ENCODE measurements at regions not wholly inside any gene's neighbourhood (a gene's known extent, or its start where the extent isn't known, plus 50 kb on each side); places are given as distances from the start of the nearest gene placed in this dataset.
A peak's percentile ranks its signal among the peaks of the same experiment; 100 is the strongest.

DNA sequence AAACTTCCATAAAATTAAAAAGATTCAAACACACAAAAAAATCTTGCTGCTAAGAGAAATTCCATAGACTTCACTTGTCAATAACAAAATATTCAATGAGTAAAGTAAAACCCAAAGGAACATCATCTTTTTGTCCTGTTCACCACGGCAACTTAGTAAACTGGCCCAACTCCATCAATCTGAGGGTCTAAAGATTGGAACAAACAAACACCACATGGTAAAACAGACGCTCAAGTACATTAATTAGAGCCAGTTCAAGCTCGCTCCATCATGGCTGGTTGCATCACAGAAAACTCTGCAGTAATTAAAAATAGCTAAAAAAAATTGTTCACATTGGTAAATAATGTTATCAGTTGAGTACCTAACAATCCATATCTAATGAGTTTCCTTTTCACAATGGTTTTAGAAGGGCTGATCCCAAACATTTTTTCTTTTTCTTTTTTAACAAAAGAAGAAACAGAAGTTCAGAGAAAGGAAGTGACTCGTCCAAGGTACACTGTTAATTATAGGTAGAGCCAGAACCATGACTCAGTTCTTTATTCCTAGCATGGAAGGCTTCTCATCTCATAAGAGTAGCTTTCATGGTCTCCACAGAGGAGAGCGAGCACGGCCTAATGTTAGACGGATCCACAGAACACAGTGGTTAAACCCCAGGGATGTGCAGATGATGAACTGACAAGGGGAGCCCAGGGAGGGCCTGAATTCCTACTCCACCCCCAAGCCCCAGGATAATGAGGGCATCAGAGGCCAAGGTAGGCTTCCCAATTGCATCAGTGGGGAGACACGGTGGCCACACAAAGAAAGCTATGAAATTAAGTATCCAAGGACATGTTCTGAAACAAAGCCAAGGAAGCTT is 79.2 kb upstream of the ARHGEF3 start:
- no peak overlapping the region for H3K4me3 ChIP-seq
- no peaks in the 10 kb centered on the region for H3K36me3 ChIP-seq
- H3K27me3 ChIP-seq (replicated peaks) = no peaks in the 10 kb centered on the region
- DNase-seq (ENCODE audit: low read depth in 1 of 2, low spot score in 2 of 2) = no peak
- no peaks in the 10 kb centered on the region for H3K9me3 ChIP-seq (replicated peaks)
- H3K4me1 ChIP-seq (replicated peaks) = no peaks in the 10 kb centered on the region
- no peak overlapping the region for H3K27ac ChIP-seq

- Histone ChIP-seq H3K4me1 (replicated peaks) (no peaks in the 10 kb centered on the region), H3K36me3 (no peaks in the 10 kb centered on the region), H3K27me3 (replicated peaks) (no peaks in the 10 kb centered on the region), H3K9me3 (replicated peaks) (no peaks in the 10 kb centered on the region), H3K27ac (no peak overlapping the region), H3K4me3 (no peak overlapping the region)
- DNase-seq (ENCODE audit: low read depth in 1 of 2, low spot score in 2 of 2) = no peak
Measured at GRCh38 chr3:56879436-56880215, 77.9 kb upstream of the ARHGEF3 start.

DNA sequence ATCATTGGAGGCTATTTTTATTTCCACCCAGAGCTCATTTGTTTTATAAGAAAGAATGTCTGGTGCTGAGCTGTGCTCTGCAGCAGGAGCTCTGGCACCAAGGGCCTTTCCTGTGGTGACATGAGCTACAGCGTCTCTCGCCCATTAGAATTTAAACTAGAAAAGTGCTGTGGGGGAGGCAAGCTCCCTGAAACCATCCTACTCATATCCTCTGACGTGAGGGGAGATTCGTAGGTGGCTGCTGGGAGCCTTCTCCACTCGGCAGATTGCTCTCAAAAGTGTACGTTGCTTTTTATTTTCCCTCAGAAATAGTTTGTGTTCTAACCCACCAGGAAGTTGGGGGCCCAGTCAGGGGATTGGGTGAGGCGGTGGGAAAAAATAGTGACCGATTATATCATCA is 76.3 kb upstream of the ARHGEF3 start:
- no peak for DNase-seq (ENCODE audit: low read depth in 1 of 2, low spot score in 2 of 2)
- Histone ChIP-seq H3K36me3 (no peaks in the 10 kb centered on the region), H3K27me3 (replicated peaks) (no peaks in the 10 kb centered on the region), H3K4me1 (replicated peaks) (no peaks in the 10 kb centered on the region), H3K4me3 (no peak overlapping the region), H3K27ac (no peak overlapping the region), H3K9me3 (replicated peaks) (no peaks in the 10 kb centered on the region)

DNA sequence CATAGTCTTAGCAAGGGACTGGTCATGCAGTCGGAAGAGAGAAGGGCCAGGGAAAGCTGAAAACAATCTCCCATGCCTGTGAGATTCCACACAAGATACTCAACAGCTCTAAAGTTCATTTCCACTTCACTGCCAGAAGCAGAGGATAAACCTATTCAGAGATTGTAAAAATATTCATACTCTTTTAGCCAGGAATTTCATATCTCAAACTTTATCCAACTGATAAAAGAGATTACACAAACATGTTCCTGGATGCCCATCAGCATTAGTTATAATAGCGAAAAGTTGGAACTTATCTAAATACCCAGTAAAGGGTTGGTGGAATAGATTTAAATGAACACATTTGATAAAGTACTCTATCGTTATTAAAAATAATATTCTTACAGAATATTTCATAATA is 75.2 kb upstream of the ARHGEF3 start:
- no peaks in the 10 kb centered on the region for H3K27me3 ChIP-seq (replicated peaks)
- no peaks in the 10 kb centered on the region for H3K4me1 ChIP-seq (replicated peaks)
- no peak for DNase-seq (ENCODE audit: low read depth in 1 of 2, low spot score in 2 of 2)
- no peaks in the 10 kb centered on the region for H3K36me3 ChIP-seq
- no peak overlapping the region for H3K4me3 ChIP-seq
- no peaks in the 10 kb centered on the region for H3K9me3 ChIP-seq (replicated peaks)
- H3K27ac ChIP-seq = no peak overlapping the region

DNA sequence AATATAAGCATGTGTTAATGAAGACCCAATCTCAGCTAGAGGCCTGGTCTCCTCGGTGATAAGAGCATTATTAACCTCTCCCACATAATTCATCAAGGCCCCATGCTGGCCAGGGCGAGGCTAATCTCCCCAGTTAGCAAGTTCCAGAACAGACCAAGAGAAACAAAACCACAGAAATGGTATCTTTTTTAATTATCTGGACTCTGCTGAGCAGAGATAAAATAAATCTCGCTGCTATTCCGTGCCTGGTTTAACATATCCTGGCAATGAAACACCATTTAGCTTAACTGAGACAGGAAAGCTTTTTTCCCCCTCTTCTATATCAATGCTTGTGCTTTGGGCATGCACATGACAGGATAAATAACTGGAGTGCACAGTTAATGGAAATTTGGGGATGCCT is 72.5 kb upstream of the ARHGEF3 start:
- H3K27ac ChIP-seq = no peak overlapping the region
- H3K36me3 ChIP-seq = no peaks in the 10 kb centered on the region
- no peaks in the 10 kb centered on the region for H3K27me3 ChIP-seq (replicated peaks)
- no peak overlapping the region for H3K4me3 ChIP-seq
- no peaks in the 10 kb centered on the region for H3K9me3 ChIP-seq (replicated peaks)
- no peaks in the 10 kb centered on the region for H3K4me1 ChIP-seq (replicated peaks)
- no peak for DNase-seq (ENCODE audit: low read depth in 1 of 2, low spot score in 2 of 2)

GRCh38 chr3:56870436-56870835 is 68.7 kb upstream of the ARHGEF3 start:
- H3K4me1 ChIP-seq (replicated peaks) = no peaks in the 10 kb centered on the region
- no peak overlapping the region for H3K4me3 ChIP-seq
- no peak overlapping the region for H3K27ac ChIP-seq
- no peaks in the 10 kb centered on the region for H3K27me3 ChIP-seq (replicated peaks)
- no peaks in the 10 kb centered on the region for H3K36me3 ChIP-seq
- DNase-seq (ENCODE audit: low read depth in 1 of 2, low spot score in 2 of 2) = no peak
- H3K9me3 ChIP-seq (replicated peaks) = no peaks in the 10 kb centered on the region

DNA sequence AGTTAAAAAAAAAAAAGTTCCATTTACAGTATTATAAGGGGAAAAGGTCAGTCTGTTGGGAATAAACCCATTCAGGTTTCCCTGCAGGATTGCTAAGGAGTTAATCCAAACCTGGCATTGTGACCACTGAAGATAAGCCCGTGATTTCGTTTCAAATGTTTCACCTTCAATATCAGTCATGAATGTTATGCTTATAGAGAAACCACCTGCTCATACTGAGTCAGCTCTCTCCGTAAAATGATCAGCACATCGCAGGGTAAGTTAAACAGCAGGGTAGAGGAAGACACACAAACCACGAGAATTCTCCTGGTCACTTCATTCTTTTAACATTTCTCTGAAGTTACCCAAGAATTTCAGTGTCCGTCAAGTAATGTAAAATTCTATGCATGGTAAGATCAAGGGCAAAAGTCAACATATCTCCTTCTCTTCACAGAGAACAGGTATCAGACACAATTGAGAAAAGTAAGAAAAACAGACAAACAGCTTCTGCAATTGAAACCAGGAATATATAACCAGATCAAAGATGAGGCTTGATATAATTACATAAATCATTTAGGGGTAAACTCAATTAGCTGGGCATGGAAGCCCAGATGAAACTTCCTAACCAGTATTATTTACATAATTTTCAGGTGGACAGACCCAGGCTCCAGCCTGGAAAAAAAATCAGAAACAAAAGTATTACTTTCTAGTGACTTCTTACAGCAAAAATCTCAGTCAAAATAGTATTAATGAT is 67.6 kb upstream of the ARHGEF3 start:
- Histone ChIP-seq H3K27ac (no peak overlapping the region), H3K9me3 (replicated peaks) (no peaks in the 10 kb centered on the region), H3K36me3 (no peaks in the 10 kb centered on the region), H3K4me1 (replicated peaks) (no peaks in the 10 kb centered on the region), H3K27me3 (replicated peaks) (no peaks in the 10 kb centered on the region), H3K4me3 (no peak overlapping the region)
- DNase-seq (ENCODE audit: low read depth in 1 of 2, low spot score in 2 of 2) = no peak

DNA sequence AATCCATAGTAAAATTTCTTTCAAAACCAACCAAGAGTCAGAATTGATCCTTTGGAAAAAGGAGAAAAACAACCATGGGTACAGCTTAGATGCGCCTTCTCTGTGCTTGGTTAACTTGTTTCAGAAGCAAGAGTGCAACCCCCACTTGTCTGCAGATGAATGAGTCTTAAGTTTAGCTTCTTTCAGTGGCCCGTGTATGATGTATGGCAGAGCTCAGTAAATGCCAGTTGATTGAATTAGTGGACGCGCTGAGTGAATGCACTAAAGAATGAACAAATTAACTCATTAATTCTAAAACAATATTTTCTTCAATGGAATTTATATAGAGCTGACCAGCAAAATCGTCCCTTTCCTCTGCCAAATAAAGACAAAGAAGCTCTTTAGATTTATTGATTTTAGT is 67.0 kb upstream of the ARHGEF3 start:
- Histone ChIP-seq H3K27ac (no peak overlapping the region), H3K4me3 (no peak overlapping the region), H3K36me3 (no peaks in the 10 kb centered on the region), H3K9me3 (replicated peaks) (no peaks in the 10 kb centered on the region), H3K27me3 (replicated peaks) (no peaks in the 10 kb centered on the region), H3K4me1 (replicated peaks) (no peaks in the 10 kb centered on the region)
- DNase-seq (ENCODE audit: low read depth in 1 of 2, low spot score in 2 of 2) = no peak

DNA sequence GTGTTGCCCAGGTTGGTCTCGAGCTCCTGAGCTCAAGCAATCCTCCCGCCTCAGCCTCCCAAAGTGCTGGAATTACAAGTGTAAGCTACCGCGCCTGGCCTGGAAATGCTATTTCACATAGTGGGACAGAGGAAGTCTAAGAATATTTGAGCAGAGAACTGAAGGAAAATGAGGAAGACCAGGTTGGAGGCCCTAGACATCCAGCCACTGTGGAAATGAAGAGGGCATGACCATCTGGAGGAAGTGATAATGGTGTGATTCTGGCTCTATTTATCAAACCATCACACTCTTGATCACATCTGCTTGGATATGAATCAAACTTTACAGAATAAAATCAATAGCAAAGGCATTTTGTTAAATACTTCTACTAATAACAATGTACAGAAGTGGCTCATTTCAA is 65.9 kb upstream of the ARHGEF3 start:
- Histone ChIP-seq H3K9me3 (replicated peaks) (no peaks in the 10 kb centered on the region), H3K4me3 (no peak overlapping the region), H3K27ac (no peak overlapping the region), H3K36me3 (no peaks in the 10 kb centered on the region), H3K27me3 (replicated peaks) (no peaks in the 10 kb centered on the region), H3K4me1 (replicated peaks) (peaks cover 1% of the 10 kb centered on the region; the same call in 1 of the 2 replicates)
- no peak for DNase-seq (ENCODE audit: low read depth in 1 of 2, low spot score in 2 of 2)

- no peaks in the 10 kb centered on the region for H3K27me3 ChIP-seq (replicated peaks)
- no peak overlapping the region for H3K4me3 ChIP-seq
- H3K36me3 ChIP-seq = no peaks in the 10 kb centered on the region
- no peak overlapping the region for H3K27ac ChIP-seq
- H3K9me3 ChIP-seq (replicated peaks) = no peaks in the 10 kb centered on the region
- no peak for DNase-seq (ENCODE audit: low read depth in 1 of 2, low spot score in 2 of 2)
- H3K4me1 ChIP-seq (replicated peaks) = peaks cover 6% of the 10 kb centered on the region; the same call in 1 of the 2 replicates
Measured at GRCh38 chr3:56864918-56865524, 63.3 kb upstream of the ARHGEF3 start.

DNA sequence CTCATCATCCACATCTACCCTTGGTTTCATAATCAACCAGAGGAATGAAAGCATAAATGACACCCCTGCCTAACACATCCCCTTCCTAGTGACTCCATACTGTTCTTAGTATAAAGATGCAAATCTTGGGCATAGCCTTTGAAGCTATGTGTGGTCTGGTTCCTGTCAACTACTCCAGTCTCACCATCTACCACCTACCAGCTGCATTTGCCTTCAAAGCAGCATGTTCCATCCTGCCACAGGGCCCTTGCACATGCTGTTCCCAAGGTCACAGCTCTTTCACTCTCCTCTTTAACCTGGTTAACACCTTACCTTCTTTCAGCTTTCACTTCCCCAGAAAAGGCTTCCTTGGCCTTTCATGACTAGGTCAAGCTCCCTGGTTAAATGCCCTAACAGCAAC is 62.3 kb upstream of the ARHGEF3 start:
- Histone ChIP-seq H3K4me1 (replicated peaks) (peaks cover 6% of the 10 kb centered on the region; the same call in 1 of the 2 replicates), H3K27me3 (replicated peaks) (no peaks in the 10 kb centered on the region), H3K27ac (no peak overlapping the region), H3K4me3 (no peak overlapping the region), H3K36me3 (no peaks in the 10 kb centered on the region), H3K9me3 (replicated peaks) (no peaks in the 10 kb centered on the region)
- no peak for DNase-seq (ENCODE audit: low read depth in 1 of 2, low spot score in 2 of 2)

GRCh38 chr3:56862352-56863062 is 60.8 kb upstream of the ARHGEF3 start:
- no peak overlapping the region for H3K4me3 ChIP-seq
- H3K27me3 ChIP-seq (replicated peaks) = no peaks in the 10 kb centered on the region
- no peaks in the 10 kb centered on the region for H3K9me3 ChIP-seq (replicated peaks)
- H3K27ac ChIP-seq = no peak overlapping the region
- H3K4me1 ChIP-seq (replicated peaks) = peaks cover 6% of the 10 kb centered on the region; the same call in 1 of the 2 replicates
- DNase-seq (ENCODE audit: low read depth in 1 of 2, low spot score in 2 of 2) = peak in 1 of 2 experiments; percentile 13
- no peaks in the 10 kb centered on the region for H3K36me3 ChIP-seq

DNA sequence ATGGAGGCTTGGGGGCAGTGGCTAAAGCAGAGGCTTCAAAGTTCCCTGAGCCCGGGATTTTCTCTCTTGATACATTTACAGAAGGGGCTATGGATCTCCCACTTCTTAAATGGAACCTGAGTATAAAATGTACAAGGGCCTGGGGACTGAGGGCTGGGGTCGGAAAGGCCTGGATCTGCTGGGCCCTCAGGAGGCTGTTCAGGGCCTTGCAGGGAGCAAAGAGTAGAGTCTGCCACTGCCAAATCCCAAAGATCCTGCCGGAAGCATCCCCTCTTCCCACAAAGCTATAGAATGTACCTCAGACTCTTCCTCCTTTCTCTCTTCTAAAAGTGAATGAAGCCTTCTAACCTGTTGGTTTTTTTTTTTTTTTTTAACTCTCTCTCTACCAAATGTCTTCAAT is 59.8 kb upstream of the ARHGEF3 start:
- Histone ChIP-seq H3K27ac (no peak overlapping the region), H3K9me3 (replicated peaks) (no peaks in the 10 kb centered on the region), H3K4me1 (replicated peaks) (peaks cover 6% of the 10 kb centered on the region; the same call in 1 of the 2 replicates), H3K27me3 (replicated peaks) (no peaks in the 10 kb centered on the region), H3K36me3 (no peaks in the 10 kb centered on the region), H3K4me3 (no peak overlapping the region)
- no peak for DNase-seq (ENCODE audit: low read depth in 1 of 2, low spot score in 2 of 2)
